Fibroblast of lung (primary cell): ENCODE measurements at regions not wholly inside any gene's neighbourhood (a gene's known extent, or its start where the extent isn't known, plus 50 kb on each side); places are given as distances from the start of the nearest gene placed in this dataset.

ENCODE experiments used
- CTCF ChIP-seq, 2 donors: IDR thresholded peaks in 1 of 2; conservative IDR thresholded peaks in 1 of 2; 1 replicate in 1 of 2; 2 replicates in 1 of 2; pipeline ENCODE4 v1.5.1; 2011 to 2012; ENCODE audit warnings: low read length in 2 of 2, control low read depth in 1 of 2, inconsistent platforms in 1 of 2, low read depth in 1 of 2, mild to moderate bottlenecking in 1 of 2
- EZH2 ChIP-seq: IDR thresholded peaks from 2 replicates; pipeline ENCODE4 v1.5.1; 2012; ENCODE audit warnings: low read length, control low read depth, mild to moderate bottlenecking; ENCODE audit errors: missing control alignments

- no peak for TF ChIP-seq CTCF (conservative IDR thresholded peaks at IDR 0.05 in 1 of 2, IDR thresholded peaks at IDR 0.05 in 1 of 2; ENCODE audit: low read depth in 1 of 2, low read length in 2 of 2)
- no peak for TF ChIP-seq EZH2
Observed at GRCh38 chr6:150676344-150676743, 76.7 kb downstream of the PLEKHG1 start.
